Erythroblast (primary cell): ENCODE measurements at regions not wholly inside any gene's neighbourhood (a gene's known extent, or its start where the extent isn't known, plus 50 kb on each side); places are given as distances from the start of the nearest gene placed in this dataset.

Source experiments
- GATA1 ChIP-seq: IDR thresholded peaks from 2 replicates; pipeline ENCODE4 v1.6.1; 2011; ENCODE audit warnings: low read depth, mild to moderate bottlenecking, control low read depth, low read length, moderate library complexity
- POLR2A ChIP-seq: IDR thresholded peaks from 2 replicates; pipeline ENCODE4 v1.6.1; 2011; ENCODE audit warnings: mild to moderate bottlenecking, low read length

DNA sequence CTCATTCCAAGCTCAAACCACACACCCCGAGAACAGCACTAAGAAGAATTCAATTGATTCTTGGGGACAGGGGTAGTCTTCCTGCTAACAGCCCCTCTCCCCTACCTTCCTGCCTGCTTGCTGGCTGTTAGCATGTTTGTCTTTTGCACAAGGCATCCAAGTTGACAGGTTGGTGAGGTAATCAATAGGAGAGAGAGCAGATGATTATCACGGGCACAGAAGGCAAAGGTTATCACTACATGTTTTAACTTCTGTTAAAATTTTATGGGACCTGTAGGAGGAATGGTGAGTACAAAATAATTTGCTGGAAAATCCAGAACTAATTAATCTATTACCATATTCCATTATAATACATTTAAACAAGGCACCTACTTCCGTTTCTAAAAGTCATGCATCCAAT lies 442.1 kb upstream of the TCF4 start:
- TF ChIP-seq POLR2A, result no peak
- TF ChIP-seq GATA1, result no peak
